CD4-positive, alpha-beta memory T cell (primary cell): ENCODE measurements at regions not wholly inside any gene's neighbourhood (a gene's known extent, or its start where the extent isn't known, plus 50 kb on each side); places are given as distances from the start of the nearest gene placed in this dataset.
A peak's percentile ranks its signal among the peaks of the same experiment; 100 is the strongest.
"Not testable (repeated sequence)": the region's sequence is repeated elsewhere in the genome, so short reads cannot be mapped to it uniquely, and the experiment has no call there.

Experiments
- CTCF ChIA-PET: fragments of 350-600 bp; sonication (Branson Sonifier 250); formaldehyde crosslinking; loops from one replicate; lab custom pipeline; 2021; ENCODE audit warnings: inconsistent platforms; ENCODE audit not compliant: partially characterized antibody; lab: Charles Lee
- POLR2A ChIA-PET: fragments of 350-600 bp; sonication (Branson Sonifier 250); formaldehyde crosslinking; loops from one replicate; lab custom pipeline; 2021; ENCODE audit not compliant: partially characterized antibody; lab: Charles Lee
- DNase-seq, 5 donors: peaks; one replicate each; pipeline versions ENCODE4 v3.0.0 to v3.0.0-alpha.2; 2020 to 2022; ENCODE audit warnings: mixed read lengths in 1 of 5
- H3K27ac ChIP-seq: one replicate; pipeline ENCODE4 v1.7.0; 2013; ENCODE audit warnings: low read depth, low read length
- H3K27me3 ChIP-seq: 2 replicates; pipeline ENCODE4 v1.7.0; 2013; ENCODE audit warnings: mild to moderate bottlenecking, low read length, moderate library complexity; ENCODE audit not compliant: insufficient read depth
- H3K36me3 ChIP-seq: 2 replicates; pipeline ENCODE4 v1.7.0; 2013; ENCODE audit warnings: mild to moderate bottlenecking, low read length, moderate library complexity; ENCODE audit not compliant: insufficient read depth
- H3K4me1 ChIP-seq: 2 replicates; pipeline ENCODE4 v1.7.0; 2013; ENCODE audit warnings: mild to moderate bottlenecking, low read length, moderate library complexity; ENCODE audit not compliant: insufficient read depth
- H3K4me3 ChIP-seq, 2 donors: one replicate each; pipeline ENCODE4 v1.7.0; 2013; ENCODE audit warnings: low read length in 2 of 2, mild to moderate bottlenecking in 1 of 2
- H3K9me3 ChIP-seq, 2 donors: one replicate each; pipeline ENCODE4 v1.7.0; 2013; ENCODE audit warnings: low read length in 2 of 2, control low read depth in 1 of 2; ENCODE audit not compliant: control insufficient read depth in 1 of 2
- H3K27ac Mint-ChIP-seq, 7 donors: one replicate each; pipeline ENCODE4 v1.8.0; 2020 to 2021; ENCODE audit warnings: mixed read lengths in 7 of 7, mild to moderate bottlenecking in 6 of 7, inconsistent platforms in 3 of 7, moderate library complexity in 3 of 7
- H3K27me3 Mint-ChIP-seq, 2 donors: one replicate each; pipeline ENCODE4 v1.8.0; 2020 to 2021; ENCODE audit warnings: mixed read lengths in 2 of 2
- H3K36me3 Mint-ChIP-seq, 2 donors: one replicate each; pipeline ENCODE4 v1.8.0; 2020 to 2021; ENCODE audit warnings: mixed read lengths in 2 of 2, inconsistent platforms in 1 of 2, mild to moderate bottlenecking in 1 of 2
- H3K4me1 Mint-ChIP-seq, 4 donors: one replicate each; pipeline ENCODE4 v1.8.0; 2020 to 2021; ENCODE audit warnings: mixed read lengths in 4 of 4, mild to moderate bottlenecking in 1 of 4
- H3K4me3 Mint-ChIP-seq, 8 donors: one replicate each; pipeline ENCODE4 v1.8.0; 2020 to 2021; ENCODE audit warnings: mixed read lengths in 8 of 8, mild to moderate bottlenecking in 7 of 8, moderate library complexity in 6 of 8, inconsistent platforms in 3 of 8
- H3K9me3 Mint-ChIP-seq, 8 donors: one replicate each; pipeline ENCODE4 v1.8.0; 2020 to 2021; ENCODE audit warnings: mixed read lengths in 8 of 8, mild to moderate bottlenecking in 5 of 8, inconsistent platforms in 3 of 8, moderate library complexity in 1 of 8
- intact Hi-C: fragments of 100-400 bp; cut with micrococcal nuclease; formaldehyde crosslinking; loops from one replicate; pipeline ENCODE4 v1.15.1; 2023

- intact Hi-C loops, result no loop called here
- Mint-ChIP-seq H3K4me1 (no peaks in the 10 kb centered on the region), H3K27me3 (peaks cover 0 to 13% of the 10 kb centered on the region in 2 donors), H3K27ac (no peak overlapping the region), H3K36me3 (no peaks in the 10 kb centered on the region), H3K9me3 (peaks cover 3 to 15% (median 9%) of the 10 kb centered on the region in 8 donors), H3K4me3 (no peak overlapping the region)
- no peak overlapping the region for H3K4me3 ChIP-seq
- H3K4me1 ChIP-seq, result no peaks in the 10 kb centered on the region
- DNase-seq, result no peak
- ChIA-PET CTCF (no interaction called here), POLR2A (no interaction called here)
- H3K27me3 ChIP-seq, result no peaks in the 10 kb centered on the region
- no peak overlapping the region for H3K27ac ChIP-seq
- no peaks in the 10 kb centered on the region for H3K36me3 ChIP-seq
- H3K9me3 ChIP-seq, result no peaks in the 10 kb centered on the region
Measured at GRCh38 chr6:106858653-106859092, 115.9 kb downstream of the CD24 start.

GRCh38 chr6:106857771-106858652 lies 116.5 kb downstream of the CD24 start:
- Mint-ChIP-seq H3K27ac (peak overlapping the region in 1 of 7 donors; percentile 31), H3K4me3 (no peak overlapping the region)
- CTCF ChIA-PET, result no interaction called here

GRCh38 chr6:106857310-106857709 lies 117.2 kb downstream of the CD24 start:
- H3K4me3 ChIP-seq, POLR2A ChIA-PET: not testable (repeated sequence)

More at GRCh38 chr6:106857771-106858652, 116.5 kb downstream of the CD24 start:
- POLR2A ChIA-PET, result no interaction called here
- H3K9me3 Mint-ChIP-seq, result peaks cover 3 to 12% (median 9%) of the 10 kb centered on the region in 8 donors
- Histone ChIP-seq H3K9me3 (no peaks in the 10 kb centered on the region), H3K4me1 (no peaks in the 10 kb centered on the region), H3K36me3 (no peaks in the 10 kb centered on the region), H3K27ac (no peak overlapping the region), H3K4me3 (no peak overlapping the region), H3K27me3 (no peaks in the 10 kb centered on the region)
- no peaks in the 10 kb centered on the region for H3K4me1 Mint-ChIP-seq
- intact Hi-C loops, result no loop called here
- no peaks in the 10 kb centered on the region for H3K36me3 Mint-ChIP-seq
- H3K27me3 Mint-ChIP-seq, result peaks cover 0 to 13% of the 10 kb centered on the region in 2 donors
- DNase-seq, result no peak

GRCh38 chr6:106856227-106856874 lies 118.2 kb downstream of the CD24 start:
- Mint-ChIP-seq H3K4me1 (no peaks in the 10 kb centered on the region), H3K9me3 (peaks cover 0 to 7% (median 4%) of the 10 kb centered on the region in 8 donors), H3K27me3 (peaks cover 0 to 9% of the 10 kb centered on the region in 2 donors), H3K36me3 (no peaks in the 10 kb centered on the region), H3K4me3 (no peak overlapping the region), H3K27ac (no peak overlapping the region)
- no peak overlapping the region for H3K4me3 ChIP-seq
- H3K27ac ChIP-seq, result no peak overlapping the region
- DNase-seq, result no peak
- no peaks in the 10 kb centered on the region for H3K27me3 ChIP-seq
- ChIA-PET POLR2A (no interaction called here), CTCF (interaction anchor here (1.2 kb wide), 1 partner anchor 14 kb away, joined by 3 read pairs; no protein-coding TSS in a partner anchor)
- intact Hi-C loops, result no loop called here
- no peaks in the 10 kb centered on the region for H3K9me3 ChIP-seq
- no peaks in the 10 kb centered on the region for H3K36me3 ChIP-seq
- no peaks in the 10 kb centered on the region for H3K4me1 ChIP-seq

More at GRCh38 chr6:106857310-106857709, 117.2 kb downstream of the CD24 start:
- peaks cover 0 to 11% of the 10 kb centered on the region in 2 donors for H3K27me3 Mint-ChIP-seq
- H3K36me3 ChIP-seq, CTCF ChIA-PET, H3K27ac Mint-ChIP-seq, H3K4me1 ChIP-seq, DNase-seq, H3K9me3 Mint-ChIP-seq, H3K9me3 ChIP-seq, H3K27me3 ChIP-seq, H3K4me1 Mint-ChIP-seq, H3K4me3 Mint-ChIP-seq, H3K36me3 Mint-ChIP-seq, H3K27ac ChIP-seq, intact Hi-C loops: not testable (repeated sequence)

- no peaks in the 10 kb centered on the region for H3K36me3 Mint-ChIP-seq
- ChIA-PET CTCF (no interaction called here), POLR2A (no interaction called here)
- H3K4me1 ChIP-seq, result no peaks in the 10 kb centered on the region
- H3K27me3 ChIP-seq, result no peaks in the 10 kb centered on the region
- H3K4me3 ChIP-seq, result no peak overlapping the region
- H3K36me3 ChIP-seq, result no peaks in the 10 kb centered on the region
- no peak for DNase-seq
- intact Hi-C loops, result no loop called here
- H3K4me1 Mint-ChIP-seq, result no peaks in the 10 kb centered on the region
- H3K27ac Mint-ChIP-seq, result no peak overlapping the region
- H3K9me3 ChIP-seq, result no peaks in the 10 kb centered on the region
- no peak overlapping the region for H3K4me3 Mint-ChIP-seq
- peaks cover 2 to 9% of the 10 kb centered on the region in 2 donors for H3K27me3 Mint-ChIP-seq
- H3K9me3 Mint-ChIP-seq, result peaks cover 0 to 6% (median under 1%) of the 10 kb centered on the region in 8 donors
- H3K27ac ChIP-seq, result no peak overlapping the region
Measured at GRCh38 chr6:106855117-106855516, 119.4 kb downstream of the CD24 start.

- Histone ChIP-seq H3K4me1 (no peaks in the 10 kb centered on the region), H3K9me3 (no peaks in the 10 kb centered on the region), H3K27me3 (no peaks in the 10 kb centered on the region), H3K4me3 (no peak overlapping the region), H3K27ac (no peak overlapping the region), H3K36me3 (no peaks in the 10 kb centered on the region)
- peaks cover 0 to 5% (median 0%) of the 10 kb centered on the region in 8 donors for H3K9me3 Mint-ChIP-seq
- ChIA-PET POLR2A (no interaction called here), CTCF (no interaction called here)
- intact Hi-C loops, result no loop called here
- no peak for DNase-seq
- no peaks in the 10 kb centered on the region for H3K36me3 Mint-ChIP-seq
- no peak overlapping the region for H3K4me3 Mint-ChIP-seq
- H3K27ac Mint-ChIP-seq, result no peak overlapping the region
- H3K4me1 Mint-ChIP-seq, result no peaks in the 10 kb centered on the region
- peaks cover 1 to 2% of the 10 kb centered on the region in 2 donors for H3K27me3 Mint-ChIP-seq
Measured at GRCh38 chr6:106849676-106850332, 124.7 kb downstream of the CD24 start.

GRCh38 chr6:106849120-106849519 lies 125.4 kb downstream of the CD24 start:
- CTCF ChIA-PET, result no interaction called here
- H3K4me3 ChIP-seq, result no peak overlapping the region
- H3K36me3 Mint-ChIP-seq, result no peaks in the 10 kb centered on the region
- H3K4me3 Mint-ChIP-seq, result no peak overlapping the region
- no peaks in the 10 kb centered on the region for H3K4me1 ChIP-seq
- POLR2A ChIA-PET, result no interaction called here
- no peaks in the 10 kb centered on the region for H3K27me3 ChIP-seq
- no peaks in the 10 kb centered on the region for H3K36me3 ChIP-seq
- H3K27ac Mint-ChIP-seq, result no peak overlapping the region
- H3K9me3 Mint-ChIP-seq, result peaks cover 0 to 5% (median 0%) of the 10 kb centered on the region in 8 donors
- no peak for DNase-seq
- no peaks in the 10 kb centered on the region for H3K9me3 ChIP-seq
- intact Hi-C loops, result no loop called here
- no peaks in the 10 kb centered on the region for H3K4me1 Mint-ChIP-seq
- H3K27me3 Mint-ChIP-seq, result peaks cover 2% of the 10 kb centered on the region in 2 donors
- H3K27ac ChIP-seq, result no peak overlapping the region
